ENCODE measurements at regions not wholly inside any gene's neighbourhood (a gene's known extent, or its start where the extent isn't known, plus 50 kb on each side); places are given as distances from the start of the nearest gene placed in this dataset.

GRCh38 chr20:53888510-53888909, 181.9 kb downstream of the BCAS1 start:
- TF ChIP-seq EZH2 (IDR thresholded peaks at IDR 0.05; ENCODE audit: insufficient read depth, poor library complexity, severe bottlenecking): no peak
- TF ChIP-seq EZH2phosphoT487 (IDR thresholded peaks at IDR 0.05; ENCODE audit: insufficient read depth, low read depth): no peak
